Stimulated activated CD4-positive, alpha-beta T cell treated with anti-CD3 and anti-CD28 coated beads, TNF-alpha, amount 100 ng/mL, for 1 hour (primary cell): ENCODE measurements at regions not wholly inside any gene's neighbourhood (a gene's known extent, or its start where the extent isn't known, plus 50 kb on each side); places are given as distances from the start of the nearest gene placed in this dataset.

Source experiments
- DNase-seq, 3 donors: peaks; one replicate each; pipeline ENCODE4 v3.0.0-alpha.2; 2020; ENCODE audit warnings: low read depth in 3 of 3, low spot score in 1 of 3

DNA sequence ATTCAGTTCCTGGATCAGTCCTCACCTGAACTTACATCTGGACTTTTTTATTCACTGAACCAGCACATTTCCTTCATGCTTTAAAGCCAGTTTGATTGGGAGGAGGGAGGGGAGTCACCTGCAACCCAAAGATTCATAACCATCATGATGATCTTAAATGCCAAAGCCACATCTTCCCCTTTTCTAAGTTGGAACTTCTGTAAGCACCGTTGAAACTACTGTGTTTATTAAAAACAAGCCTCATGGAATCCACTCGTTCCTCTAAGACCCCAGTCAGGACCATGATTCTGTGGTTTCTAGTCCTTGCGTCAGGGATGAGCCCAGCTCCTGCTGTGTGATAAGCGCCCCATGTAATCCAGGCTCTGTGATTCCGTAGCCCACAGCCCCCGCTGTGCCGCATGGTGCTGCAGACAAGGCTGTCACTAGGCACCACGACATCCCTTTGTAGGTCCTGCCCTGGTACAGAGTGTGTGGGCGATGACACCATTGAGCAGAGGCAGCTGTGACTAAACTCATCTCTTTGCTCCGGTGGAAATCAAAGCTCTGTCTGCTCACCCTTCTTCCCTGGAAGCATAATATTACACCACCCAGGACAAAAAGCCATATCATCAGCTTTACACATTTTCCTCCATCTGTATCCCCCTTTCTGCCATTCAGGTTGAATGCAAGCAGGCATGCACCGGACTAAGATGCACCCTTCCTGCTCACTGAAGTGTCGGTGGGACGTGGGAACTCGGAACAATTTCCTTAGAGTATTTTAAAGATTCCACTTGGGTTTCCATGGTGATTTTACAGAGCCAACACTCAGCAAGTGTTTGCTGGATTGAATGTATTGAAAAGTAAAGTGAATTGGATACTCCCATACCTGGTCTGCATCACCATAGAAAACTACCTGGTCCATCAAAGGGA is 132.0 kb upstream of the FSTL4 start:
- no peak for DNase-seq

GRCh38 chr5:133742431-133742988 is 130.2 kb upstream of the FSTL4 start:
- no peak for DNase-seq

- no peak for DNase-seq
These were observed 129.5 kb upstream of the FSTL4 start for GRCh38 chr5:133741818-133742355.

DNA sequence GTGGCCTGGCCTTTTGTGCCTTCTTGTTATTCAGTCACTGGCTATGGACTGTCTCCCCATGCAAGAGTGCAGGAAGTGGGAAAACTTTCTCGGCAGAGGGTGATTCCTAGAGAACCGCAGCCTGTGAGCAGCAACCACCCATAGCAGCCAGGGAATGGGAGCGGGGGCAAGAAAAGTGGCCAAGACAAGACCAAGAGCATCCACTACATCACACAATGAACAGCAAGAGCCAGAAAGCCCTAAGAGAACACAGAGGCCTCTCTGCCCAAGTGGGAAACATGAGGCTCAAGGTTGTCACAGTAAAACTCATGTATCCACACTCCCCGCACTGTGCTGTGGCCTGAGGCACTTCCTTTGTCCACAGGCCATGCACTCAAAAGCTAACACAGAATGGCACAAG is 129.1 kb upstream of the FSTL4 start:
- no peak for DNase-seq

DNA sequence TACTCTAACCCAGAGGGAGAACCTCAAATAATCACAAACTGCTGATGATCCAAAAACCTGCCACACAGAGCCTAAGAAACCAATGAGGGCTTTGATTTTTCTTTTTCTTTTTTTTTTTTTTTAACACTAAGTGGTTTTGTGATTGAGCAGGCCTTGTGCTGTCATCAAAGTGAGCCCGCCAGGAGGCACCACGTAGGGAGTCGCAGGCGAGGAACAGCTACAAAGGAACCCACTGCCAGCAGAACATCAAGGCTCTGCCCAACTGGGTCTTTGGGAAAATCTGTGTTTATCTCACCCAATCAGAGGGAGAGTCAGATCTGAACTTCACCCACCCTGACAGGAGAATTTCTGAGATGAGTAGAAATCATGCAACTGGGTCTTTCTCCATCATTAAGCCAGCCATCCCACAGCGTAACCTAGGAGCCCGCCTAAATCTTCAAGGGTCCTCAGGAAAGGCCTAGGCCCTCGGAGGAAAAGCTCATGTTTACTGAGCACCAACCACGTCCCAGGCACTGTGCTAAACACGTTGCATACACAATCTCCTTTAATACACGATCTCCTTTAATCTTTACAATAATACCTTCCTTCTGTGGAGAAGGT is 126.9 kb upstream of the FSTL4 start:
- DNase-seq: no peak

- no peak for DNase-seq
These were observed 125.9 kb upstream of the FSTL4 start for GRCh38 chr5:133738271-133738670.

GRCh38 chr5:133736512-133736911 is 124.2 kb upstream of the FSTL4 start:
- no peak for DNase-seq

DNA sequence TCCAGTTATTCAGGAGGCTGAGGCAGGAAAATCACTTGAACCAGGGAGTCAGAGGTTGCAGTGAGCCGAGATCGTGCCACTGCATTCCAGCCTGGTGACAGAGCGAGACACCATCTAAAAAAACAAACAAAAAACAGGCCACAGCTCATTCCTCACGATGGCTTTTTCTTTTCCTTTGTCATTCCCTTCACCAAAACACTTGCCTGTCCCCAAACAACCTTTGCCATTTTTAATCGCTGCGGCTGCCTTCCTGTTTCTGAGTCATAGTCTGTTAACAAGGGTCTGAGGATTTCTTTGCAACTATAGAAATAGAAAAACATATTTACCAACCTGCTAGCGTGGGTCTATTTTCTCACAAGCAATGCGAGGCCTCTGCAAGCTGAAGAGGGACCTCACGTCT is 123.0 kb upstream of the FSTL4 start:
- DNase-seq: no peak

DNA sequence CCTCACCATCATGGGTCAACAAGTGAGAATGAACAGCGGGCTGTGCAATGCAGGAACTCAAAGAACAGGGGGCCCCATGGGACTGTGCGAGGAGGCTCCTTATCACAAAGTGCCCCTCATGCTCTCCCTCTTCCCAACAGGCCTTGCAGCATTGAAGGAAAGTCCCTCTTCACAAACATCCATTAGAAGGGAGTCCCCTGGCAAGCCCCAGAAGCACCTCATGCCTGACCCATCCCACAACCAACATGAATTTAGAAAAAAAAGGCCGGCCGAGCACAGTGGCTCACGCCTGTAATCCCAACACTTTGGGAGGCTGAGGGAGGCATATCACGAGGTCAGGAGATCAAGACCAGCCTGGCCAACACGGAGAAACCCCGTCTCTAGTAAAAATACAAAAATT is 122.6 kb upstream of the FSTL4 start:
- no peak for DNase-seq

GRCh38 chr5:133732536-133732935 is 120.2 kb upstream of the FSTL4 start:
- DNase-seq: no peak

DNA sequence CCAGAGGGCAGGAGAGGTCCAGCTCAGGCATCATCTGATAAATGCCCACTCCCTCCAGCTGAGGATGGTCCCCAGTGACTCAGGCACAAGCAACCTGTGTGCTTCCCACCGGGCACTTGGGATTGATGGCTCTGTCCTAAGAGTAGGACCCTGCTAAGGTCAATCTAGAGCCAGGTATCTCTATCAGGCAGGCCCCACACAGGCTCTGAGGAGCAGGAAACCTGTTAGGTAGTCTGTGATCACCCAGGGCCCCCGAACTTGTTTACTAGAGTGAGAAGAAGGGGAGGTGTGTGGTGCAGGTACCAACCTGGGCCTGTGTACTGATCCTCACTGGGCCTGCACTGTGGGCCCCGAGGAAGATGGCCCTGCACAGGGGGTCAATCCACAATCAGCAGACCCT is 119.6 kb upstream of the FSTL4 start:
- no peak for DNase-seq

GRCh38 chr5:133730866-133731265 is 118.5 kb upstream of the FSTL4 start:
- DNase-seq: no peak

DNA sequence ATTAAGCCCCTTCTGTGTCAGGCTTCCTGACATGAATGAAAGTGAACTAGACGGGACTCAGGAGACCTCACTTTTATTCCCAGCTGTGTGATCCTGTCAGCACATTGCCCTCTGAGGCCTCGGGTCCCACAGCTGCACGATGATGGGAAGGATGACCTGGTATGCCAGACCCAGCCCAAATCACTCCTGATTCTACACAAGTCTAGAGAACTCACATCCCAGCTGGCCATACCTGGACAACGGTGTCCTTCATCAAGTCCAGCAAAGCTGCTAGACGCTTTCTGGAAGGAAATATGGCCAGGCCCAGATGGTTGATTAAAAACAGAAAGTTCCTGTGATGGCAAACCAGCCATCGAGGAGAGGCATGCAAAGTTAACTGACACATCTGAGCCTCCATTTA is 118.0 kb upstream of the FSTL4 start:
- DNase-seq: no peak

DNA sequence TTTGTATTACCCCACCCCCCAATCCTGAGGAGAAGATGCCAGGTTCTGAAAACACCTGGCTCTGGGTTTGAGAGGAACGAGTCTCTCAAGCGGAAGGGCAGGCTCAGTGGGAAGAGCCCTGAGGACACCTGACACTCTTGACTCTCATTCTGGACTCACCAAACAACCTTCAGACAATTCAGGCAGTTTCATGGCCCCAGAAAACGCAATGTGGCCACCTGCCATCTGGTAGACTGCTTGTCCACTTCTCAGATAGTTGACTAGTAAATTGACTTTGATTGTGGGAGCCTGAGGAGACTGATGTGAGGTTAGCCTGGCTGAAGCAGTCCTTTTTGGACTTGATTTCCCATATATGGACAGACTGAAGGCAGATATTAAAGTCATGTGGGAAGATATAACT is 117.5 kb upstream of the FSTL4 start:
- DNase-seq: no peak

DNA sequence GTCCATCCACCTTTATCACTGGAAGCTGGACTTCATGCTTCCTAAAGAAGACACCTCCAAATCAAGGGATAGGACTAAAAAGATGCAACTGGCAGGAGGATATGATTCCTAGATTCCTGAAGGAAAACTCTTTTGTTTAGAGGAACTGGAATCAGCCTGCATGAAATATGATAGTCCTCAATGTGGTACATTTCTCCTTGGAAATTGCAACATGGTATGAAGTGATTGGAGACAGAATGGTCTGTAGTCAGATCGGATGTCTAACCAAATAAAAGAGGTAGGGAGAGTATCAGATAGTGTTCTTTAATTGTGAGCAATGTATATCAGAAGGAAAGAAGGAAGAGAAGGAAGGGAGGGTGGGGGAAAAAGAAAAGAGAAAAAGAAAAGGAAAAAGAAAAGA is 116.1 kb upstream of the FSTL4 start:
- DNase-seq: no peak

GRCh38 chr5:133727636-133728035 is 115.3 kb upstream of the FSTL4 start:
- no peak for DNase-seq

- no peak for DNase-seq
These were observed 111.5 kb upstream of the FSTL4 start for GRCh38 chr5:133723651-133724366.

DNA sequence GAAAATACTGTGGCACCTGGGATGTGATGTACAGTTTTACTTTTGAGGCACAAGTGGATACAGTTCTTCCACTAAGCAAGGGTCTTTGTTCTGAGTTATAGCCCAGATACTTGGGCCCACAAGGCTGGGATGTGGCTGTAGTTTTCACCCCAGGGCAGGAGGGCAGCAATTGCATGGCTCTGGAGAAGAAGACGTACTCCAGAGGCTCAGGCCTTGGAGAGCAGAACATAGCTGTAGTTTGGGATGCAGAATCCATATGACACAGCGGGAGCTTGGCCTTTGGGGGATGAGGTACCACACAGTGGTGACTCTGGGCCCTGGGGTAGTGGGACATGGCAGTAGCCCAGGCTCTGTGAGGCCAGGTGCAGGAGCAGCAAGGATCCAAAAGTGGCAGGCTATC is 110.8 kb upstream of the FSTL4 start:
- DNase-seq: no peak

DNA sequence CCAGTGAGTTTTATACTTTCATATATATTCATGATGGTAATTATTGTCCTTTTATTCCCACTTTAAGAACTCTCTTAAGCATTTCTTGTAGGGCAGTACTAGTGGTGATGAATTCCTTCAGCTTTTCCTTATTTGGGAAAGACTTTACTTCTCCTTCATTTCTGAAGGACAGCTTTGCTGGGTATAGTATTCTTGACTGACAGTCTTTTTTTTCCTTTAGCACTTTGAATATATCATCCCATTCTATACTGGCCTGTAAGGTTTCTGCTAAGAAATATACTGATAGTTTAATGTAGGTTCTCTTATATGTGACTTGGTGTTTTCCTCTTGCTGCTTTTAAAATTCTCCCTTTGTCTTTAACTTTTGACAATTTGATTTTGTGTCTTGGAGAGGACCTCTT is 109.0 kb upstream of the FSTL4 start:
- no peak for DNase-seq

GRCh38 chr5:133718457-133718856 is 106.1 kb upstream of the FSTL4 start:
- no peak for DNase-seq

- no peak for DNase-seq
These were observed 104.3 kb upstream of the FSTL4 start for GRCh38 chr5:133716532-133717183.
